BJ (cell line): ENCODE measurements at regions not wholly inside any gene's neighbourhood (a gene's known extent, or its start where the extent isn't known, plus 50 kb on each side); places are given as distances from the start of the nearest gene placed in this dataset.

Experiments
- CTCF ChIA-PET: fragments of 350-600 bp; formaldehyde crosslinking; extraction: SDS; loops from one replicate; lab custom pipeline; 2021; ENCODE audit warnings: antibody characterized with exemption, inconsistent platforms; lab: Yijun Ruan, JAX
- POLR2A ChIA-PET: fragments of 300-600 bp; sonication (Branson Sonifier 250); formaldehyde crosslinking; extraction: SDS; loops from one replicate; lab custom pipeline; 2021; ENCODE audit warnings: antibody characterized with exemption; lab: Charles Lee
- DNase-seq: peaks from one replicate; pipeline ENCODE4 v3.0.0-alpha.2; 2011; ENCODE audit warnings: low read depth
- H3K27me3 ChIP-seq: 2 replicates; pipeline ENCODE4 v1.6.0; 2011; ENCODE audit warnings: low read length; ENCODE audit not compliant: control insufficient read depth, insufficient read depth
- H3K36me3 ChIP-seq: 2 replicates; pipeline ENCODE4 v1.5.1; 2011; ENCODE audit warnings: low read length; ENCODE audit not compliant: control insufficient read depth, insufficient read depth
- H3K4me3 ChIP-seq: 2 replicates; pipeline ENCODE4 v1.5.1; 2011; ENCODE audit warnings: low read depth, mild to moderate bottlenecking, control low read depth, low read length
- TF ChIP-seq, protein P1 (sequence below): IDR thresholded peaks from 2 replicates; pipeline ENCODE4 v1.5.1; 2011; ENCODE audit warnings: low read depth, mild to moderate bottlenecking, control low read depth, inconsistent platforms, low read length, moderate library complexity; ENCODE audit not compliant: insufficient read depth

- Histone ChIP-seq H3K27me3 (no peaks in the 10 kb centered on the region), H3K4me3 (no peak overlapping the region), H3K36me3 (no peaks in the 10 kb centered on the region)
- ChIA-PET CTCF (interaction anchor here (1.1 kb wide), 1 partner anchor 9 kb away, joined by 4 read pairs; no protein-coding TSS in a partner anchor), POLR2A (no interaction called here)
- TF ChIP-seq, protein P1, sequence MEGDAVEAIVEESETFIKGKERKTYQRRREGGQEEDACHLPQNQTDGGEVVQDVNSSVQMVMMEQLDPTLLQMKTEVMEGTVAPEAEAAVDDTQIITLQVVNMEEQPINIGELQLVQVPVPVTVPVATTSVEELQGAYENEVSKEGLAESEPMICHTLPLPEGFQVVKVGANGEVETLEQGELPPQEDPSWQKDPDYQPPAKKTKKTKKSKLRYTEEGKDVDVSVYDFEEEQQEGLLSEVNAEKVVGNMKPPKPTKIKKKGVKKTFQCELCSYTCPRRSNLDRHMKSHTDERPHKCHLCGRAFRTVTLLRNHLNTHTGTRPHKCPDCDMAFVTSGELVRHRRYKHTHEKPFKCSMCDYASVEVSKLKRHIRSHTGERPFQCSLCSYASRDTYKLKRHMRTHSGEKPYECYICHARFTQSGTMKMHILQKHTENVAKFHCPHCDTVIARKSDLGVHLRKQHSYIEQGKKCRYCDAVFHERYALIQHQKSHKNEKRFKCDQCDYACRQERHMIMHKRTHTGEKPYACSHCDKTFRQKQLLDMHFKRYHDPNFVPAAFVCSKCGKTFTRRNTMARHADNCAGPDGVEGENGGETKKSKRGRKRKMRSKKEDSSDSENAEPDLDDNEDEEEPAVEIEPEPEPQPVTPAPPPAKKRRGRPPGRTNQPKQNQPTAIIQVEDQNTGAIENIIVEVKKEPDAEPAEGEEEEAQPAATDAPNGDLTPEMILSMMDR: no peak
- no peak for DNase-seq
Observed at GRCh38 chr15:45884755-45885445, 250.1 kb downstream of the SQOR start.

GRCh38 chr15:45885801-45886200 is 251.0 kb downstream of the SQOR start:
- CTCF ChIA-PET: no interaction called here
- Histone ChIP-seq H3K36me3 (no peaks in the 10 kb centered on the region), H3K27me3 (no peaks in the 10 kb centered on the region), H3K4me3 (no peak overlapping the region)
- TF ChIP-seq, protein P1: no peak
- DNase-seq: no peak
- POLR2A ChIA-PET: no interaction called here

- Histone ChIP-seq H3K4me3 (no peak overlapping the region), H3K27me3 (no peaks in the 10 kb centered on the region), H3K36me3 (no peaks in the 10 kb centered on the region)
- TF ChIP-seq, protein P1: no peak
- POLR2A ChIA-PET: no interaction called here
- DNase-seq: peak; percentile 66
- CTCF ChIA-PET: no interaction called here
Observed at GRCh38 chr15:45891766-45892165, 256.9 kb downstream of the SQOR start.

GRCh38 chr15:45892182-45892581 is 257.4 kb downstream of the SQOR start:
- H3K27me3 ChIP-seq: no peaks in the 10 kb centered on the region
- ChIA-PET CTCF (no interaction called here), POLR2A (no interaction called here)
- TF ChIP-seq, protein P1: no peak
- H3K36me3 ChIP-seq: no peaks in the 10 kb centered on the region
- DNase-seq: peak; percentile 79
- H3K4me3 ChIP-seq: no peak overlapping the region

GRCh38 chr15:45903283-45903682 is 268.5 kb downstream of the SQOR start:
- ChIA-PET CTCF (no interaction called here), POLR2A (no interaction called here)
- DNase-seq: no peak
- TF ChIP-seq, protein P1: no peak
- H3K27me3 ChIP-seq: no peaks in the 10 kb centered on the region
- no peak overlapping the region for H3K4me3 ChIP-seq
- no peaks in the 10 kb centered on the region for H3K36me3 ChIP-seq
